B cell (primary cell): ENCODE measurements at regions not wholly inside any gene's neighbourhood (a gene's known extent, or its start where the extent isn't known, plus 50 kb on each side); places are given as distances from the start of the nearest gene placed in this dataset.

Source experiments
- CTCF ChIP-seq: fragments of 200-600 bp; IDR thresholded peaks from one replicate; pipeline ENCODE4 v1.8.0; 2022; ENCODE audit warnings: antibody characterized with exemption, mild to moderate bottlenecking
- EZH2 ChIP-seq: IDR thresholded peaks from 2 replicates; pipeline ENCODE4 v1.6.1; 2012; ENCODE audit warnings: borderline replicate concordance, low read depth, mild to moderate bottlenecking, moderate library complexity, low read length; ENCODE audit not compliant: insufficient read depth, poor library complexity, severe bottlenecking

- TF ChIP-seq CTCF, result no peak
- no peak for TF ChIP-seq EZH2
These were observed 297.5 kb upstream of the FAM78B start for GRCh38 chr1:166464333-166464732.
